ENCODE measurements at regions not wholly inside any gene's neighbourhood (a gene's known extent, or its start where the extent isn't known, plus 50 kb on each side); places are given as distances from the start of the nearest gene placed in this dataset.

- Histone ChIP-seq H3K27ac (ENCODE audit: low read depth, low read length) (no peak overlapping the region), H3K9ac (ENCODE audit: low read depth in 1 of 2, low read length in 2 of 2) (no peak overlapping the region), H3K27me3 (ENCODE audit: control insufficient read depth in 1 of 2, insufficient read depth in 2 of 2, low read length in 2 of 2) (peaks cover 0 to 14% of the 10 kb centered on the region in 2 donors), H3K4me1 (ENCODE audit: control insufficient read depth in 1 of 2, insufficient read depth in 2 of 2, low read length in 2 of 2) (peaks cover 0 to under 1% of the 10 kb centered on the region in 2 donors), H3K4me3 (ENCODE audit: low read depth in 1 of 2, low read length in 2 of 2) (no peak overlapping the region), H3K36me3 (ENCODE audit: control insufficient read depth in 1 of 2, insufficient read depth in 2 of 2, low read length in 2 of 2) (no peaks in the 10 kb centered on the region), H3K9me3 (ENCODE audit: control insufficient read depth in 1 of 2, low read length in 2 of 2) (no peaks in the 10 kb centered on the region)
Measured at GRCh38 chr13:111038887-111039286, 76.2 kb upstream of the ARHGEF7 start.

- no peak overlapping the region for H3K4me3 ChIP-seq (ENCODE audit: low read depth in 1 of 2, low read length in 2 of 2)
- no peaks in the 10 kb centered on the region for H3K36me3 ChIP-seq (ENCODE audit: control insufficient read depth in 1 of 2, insufficient read depth in 2 of 2, low read length in 2 of 2)
- H3K9ac ChIP-seq (ENCODE audit: low read depth in 1 of 2, low read length in 2 of 2): no peak overlapping the region
- H3K4me1 ChIP-seq (ENCODE audit: control insufficient read depth in 1 of 2, insufficient read depth in 2 of 2, low read length in 2 of 2): no peaks in the 10 kb centered on the region
- peaks cover 0 to 14% of the 10 kb centered on the region in 2 donors for H3K27me3 ChIP-seq (ENCODE audit: control insufficient read depth in 1 of 2, insufficient read depth in 2 of 2, low read length in 2 of 2)
- no peaks in the 10 kb centered on the region for H3K9me3 ChIP-seq (ENCODE audit: control insufficient read depth in 1 of 2, low read length in 2 of 2)
- H3K27ac ChIP-seq (ENCODE audit: low read depth, low read length): no peak overlapping the region
Measured at GRCh38 chr13:111037927-111038326, 77.2 kb upstream of the ARHGEF7 start.

GRCh38 chr13:111036665-111037064 lies 78.4 kb upstream of the ARHGEF7 start:
- no peak overlapping the region for H3K27ac ChIP-seq (ENCODE audit: low read depth, low read length)
- H3K27me3 ChIP-seq (ENCODE audit: control insufficient read depth in 1 of 2, insufficient read depth in 2 of 2, low read length in 2 of 2): peaks cover 0 to 14% of the 10 kb centered on the region in 2 donors
- H3K4me3 ChIP-seq (ENCODE audit: low read depth in 1 of 2, low read length in 2 of 2): no peak overlapping the region

GRCh38 chr13:111035861-111036260 lies 79.2 kb upstream of the ARHGEF7 start:
- Histone ChIP-seq H3K9ac (ENCODE audit: low read depth in 1 of 2, low read length in 2 of 2) (no peak overlapping the region), H3K4me1 (ENCODE audit: control insufficient read depth in 1 of 2, insufficient read depth in 2 of 2, low read length in 2 of 2) (no peaks in the 10 kb centered on the region), H3K36me3 (ENCODE audit: control insufficient read depth in 1 of 2, insufficient read depth in 2 of 2, low read length in 2 of 2) (no peaks in the 10 kb centered on the region), H3K27me3 (ENCODE audit: control insufficient read depth in 1 of 2, insufficient read depth in 2 of 2, low read length in 2 of 2) (peaks cover 0 to 14% of the 10 kb centered on the region in 2 donors), H3K4me3 (ENCODE audit: low read depth in 1 of 2, low read length in 2 of 2) (no peak overlapping the region), H3K9me3 (ENCODE audit: control insufficient read depth in 1 of 2, low read length in 2 of 2) (no peaks in the 10 kb centered on the region), H3K27ac (ENCODE audit: low read depth, low read length) (no peak overlapping the region)

More at GRCh38 chr13:111036665-111037064, 78.4 kb upstream of the ARHGEF7 start:
- H3K9ac ChIP-seq (ENCODE audit: low read depth in 1 of 2, low read length in 2 of 2): no peak overlapping the region
- H3K9me3 ChIP-seq (ENCODE audit: control insufficient read depth in 1 of 2, low read length in 2 of 2): no peaks in the 10 kb centered on the region
- no peaks in the 10 kb centered on the region for H3K36me3 ChIP-seq (ENCODE audit: control insufficient read depth in 1 of 2, insufficient read depth in 2 of 2, low read length in 2 of 2)
- H3K4me1 ChIP-seq (ENCODE audit: control insufficient read depth in 1 of 2, insufficient read depth in 2 of 2, low read length in 2 of 2): no peaks in the 10 kb centered on the region

- Histone ChIP-seq H3K27me3 (ENCODE audit: control insufficient read depth in 1 of 2, insufficient read depth in 2 of 2, low read length in 2 of 2) (peaks cover 0 to 12% of the 10 kb centered on the region in 2 donors), H3K9me3 (ENCODE audit: control insufficient read depth in 1 of 2, low read length in 2 of 2) (no peaks in the 10 kb centered on the region), H3K4me3 (ENCODE audit: low read depth in 1 of 2, low read length in 2 of 2) (no peak overlapping the region), H3K9ac (ENCODE audit: low read depth in 1 of 2, low read length in 2 of 2) (no peak overlapping the region), H3K36me3 (ENCODE audit: control insufficient read depth in 1 of 2, insufficient read depth in 2 of 2, low read length in 2 of 2) (no peaks in the 10 kb centered on the region), H3K4me1 (ENCODE audit: control insufficient read depth in 1 of 2, insufficient read depth in 2 of 2, low read length in 2 of 2) (no peaks in the 10 kb centered on the region), H3K27ac (ENCODE audit: low read depth, low read length) (no peak overlapping the region)
Measured at GRCh38 chr13:111034811-111035210, 80.3 kb upstream of the ARHGEF7 start.

- Histone ChIP-seq H3K4me1 (ENCODE audit: control insufficient read depth in 1 of 2, insufficient read depth in 2 of 2, low read length in 2 of 2) (no peaks in the 10 kb centered on the region), H3K27me3 (ENCODE audit: control insufficient read depth in 1 of 2, insufficient read depth in 2 of 2, low read length in 2 of 2) (peaks cover 0 to 7% of the 10 kb centered on the region in 2 donors), H3K9ac (ENCODE audit: low read depth in 1 of 2, low read length in 2 of 2) (no peak overlapping the region), H3K27ac (ENCODE audit: low read depth, low read length) (no peak overlapping the region), H3K9me3 (ENCODE audit: control insufficient read depth in 1 of 2, low read length in 2 of 2) (no peaks in the 10 kb centered on the region), H3K4me3 (ENCODE audit: low read depth in 1 of 2, low read length in 2 of 2) (no peak overlapping the region), H3K36me3 (ENCODE audit: control insufficient read depth in 1 of 2, insufficient read depth in 2 of 2, low read length in 2 of 2) (no peaks in the 10 kb centered on the region)
Measured at GRCh38 chr13:111033172-111034130, 81.7 kb upstream of the ARHGEF7 start.

GRCh38 chr13:111031531-111031961 lies 83.6 kb upstream of the ARHGEF7 start:
- H3K9me3 ChIP-seq (ENCODE audit: control insufficient read depth in 1 of 2, low read length in 2 of 2): no peaks in the 10 kb centered on the region
- no peaks in the 10 kb centered on the region for H3K4me1 ChIP-seq (ENCODE audit: control insufficient read depth in 1 of 2, insufficient read depth in 2 of 2, low read length in 2 of 2)
- no peak overlapping the region for H3K9ac ChIP-seq (ENCODE audit: low read depth in 1 of 2, low read length in 2 of 2)
- no peak overlapping the region for H3K4me3 ChIP-seq (ENCODE audit: low read depth in 1 of 2, low read length in 2 of 2)
- H3K36me3 ChIP-seq (ENCODE audit: control insufficient read depth in 1 of 2, insufficient read depth in 2 of 2, low read length in 2 of 2): no peaks in the 10 kb centered on the region
- H3K27me3 ChIP-seq (ENCODE audit: control insufficient read depth in 1 of 2, insufficient read depth in 2 of 2, low read length in 2 of 2): peaks cover 0 to 7% of the 10 kb centered on the region in 2 donors
- no peak overlapping the region for H3K27ac ChIP-seq (ENCODE audit: low read depth, low read length)

GRCh38 chr13:111029957-111030609 lies 85.0 kb upstream of the ARHGEF7 start:
- H3K9ac ChIP-seq (ENCODE audit: low read depth in 1 of 2, low read length in 2 of 2): no peak overlapping the region
- no peaks in the 10 kb centered on the region for H3K36me3 ChIP-seq (ENCODE audit: control insufficient read depth in 1 of 2, insufficient read depth in 2 of 2, low read length in 2 of 2)
- no peaks in the 10 kb centered on the region for H3K27me3 ChIP-seq (ENCODE audit: control insufficient read depth in 1 of 2, insufficient read depth in 2 of 2, low read length in 2 of 2)
- H3K9me3 ChIP-seq (ENCODE audit: control insufficient read depth in 1 of 2, low read length in 2 of 2): no peaks in the 10 kb centered on the region
- no peak overlapping the region for H3K4me3 ChIP-seq (ENCODE audit: low read depth in 1 of 2, low read length in 2 of 2)
- H3K4me1 ChIP-seq (ENCODE audit: control insufficient read depth in 1 of 2, insufficient read depth in 2 of 2, low read length in 2 of 2): no peaks in the 10 kb centered on the region
- no peak overlapping the region for H3K27ac ChIP-seq (ENCODE audit: low read depth, low read length)

- no peaks in the 10 kb centered on the region for H3K9me3 ChIP-seq (ENCODE audit: control insufficient read depth in 1 of 2, low read length in 2 of 2)
- H3K9ac ChIP-seq (ENCODE audit: low read depth in 1 of 2, low read length in 2 of 2): no peak overlapping the region
- H3K27ac ChIP-seq (ENCODE audit: low read depth, low read length): no peak overlapping the region
- no peaks in the 10 kb centered on the region for H3K4me1 ChIP-seq (ENCODE audit: control insufficient read depth in 1 of 2, insufficient read depth in 2 of 2, low read length in 2 of 2)
- H3K27me3 ChIP-seq (ENCODE audit: control insufficient read depth in 1 of 2, insufficient read depth in 2 of 2, low read length in 2 of 2): no peaks in the 10 kb centered on the region
- no peaks in the 10 kb centered on the region for H3K36me3 ChIP-seq (ENCODE audit: control insufficient read depth in 1 of 2, insufficient read depth in 2 of 2, low read length in 2 of 2)
- H3K4me3 ChIP-seq (ENCODE audit: low read depth in 1 of 2, low read length in 2 of 2): no peak overlapping the region
Measured at GRCh38 chr13:111027458-111028439, 87.4 kb upstream of the ARHGEF7 start.
